Astrocyte (in vitro differentiated cells and primary cell): ENCODE measurements at regions not wholly inside any gene's neighbourhood (a gene's known extent, or its start where the extent isn't known, plus 50 kb on each side); places are given as distances from the start of the nearest gene placed in this dataset.

Experiments used
- DNase-seq: peaks from one replicate; pipeline ENCODE4 v3.0.0-alpha.2; 2010; ENCODE audit warnings: low read depth
- FAIRE-seq: peaks from 2 replicates; lab custom pipeline; 2011; peaks lifted over from hg19 to GRCh38; lab: Jason Lieb, UNC
- H2AFZ ChIP-seq: 2 replicates; pipeline ENCODE4 v1.6.0; 2012; ENCODE audit warnings: low read depth, low read length, inconsistent platforms
- H3K27ac ChIP-seq: 2 replicates; pipeline ENCODE4 v1.5.1; 2011; ENCODE audit warnings: low read depth, low read length, inconsistent platforms
- H3K27me3 ChIP-seq: 2 replicates; pipeline ENCODE4 v1.6.0; 2011; ENCODE audit warnings: low read length, inconsistent platforms; ENCODE audit not compliant: insufficient read depth
- H3K36me3 ChIP-seq: 2 replicates; pipeline ENCODE4 v1.5.1; 2011; ENCODE audit warnings: low read length, inconsistent platforms; ENCODE audit not compliant: insufficient read depth
- H3K4me1 ChIP-seq: 2 replicates; pipeline ENCODE4 v1.5.1; 2011; ENCODE audit warnings: low read length, inconsistent platforms; ENCODE audit not compliant: insufficient read depth
- H3K4me2 ChIP-seq: 2 replicates; pipeline ENCODE4 v1.6.0; 2012; ENCODE audit warnings: low read length, inconsistent platforms
- H3K4me3 ChIP-seq: 2 replicates; pipeline ENCODE4 v1.5.1; 2011; ENCODE audit warnings: low read depth, mild to moderate bottlenecking, low read length, inconsistent platforms; ENCODE audit not compliant: insufficient read depth
- H3K79me2 ChIP-seq: 2 replicates; pipeline ENCODE4 v1.6.0; 2012; ENCODE audit warnings: mild to moderate bottlenecking, low read length, inconsistent platforms; ENCODE audit not compliant: insufficient read depth
- H3K9ac ChIP-seq: 2 replicates; pipeline ENCODE4 v1.6.0; 2012; ENCODE audit warnings: mild to moderate bottlenecking, low read length, inconsistent platforms
- H3K9me3 ChIP-seq: 2 replicates; pipeline ENCODE4 v1.5.1; 2012; ENCODE audit warnings: low read depth, mild to moderate bottlenecking, low read length, inconsistent platforms; ENCODE audit not compliant: insufficient read depth
- H4K20me1 ChIP-seq: 2 replicates; pipeline ENCODE4 v1.6.0; 2012; ENCODE audit warnings: low read length, inconsistent platforms; ENCODE audit not compliant: insufficient read depth
- H3K27ac Mint-ChIP-seq: one replicate; pipeline ENCODE4 v1.8.0; 2021; ENCODE audit warnings: mild to moderate bottlenecking, mixed read lengths; ENCODE audit not compliant: unreplicated experiment
- H3K27me3 Mint-ChIP-seq: one replicate; pipeline ENCODE4 v1.8.0; 2021; ENCODE audit warnings: low read depth, mixed read lengths; ENCODE audit not compliant: unreplicated experiment
- H3K36me3 Mint-ChIP-seq: one replicate; pipeline ENCODE4 v1.8.0; 2021; ENCODE audit warnings: low read depth, mixed read lengths; ENCODE audit not compliant: unreplicated experiment
- H3K4me1 Mint-ChIP-seq: one replicate; pipeline ENCODE4 v1.8.0; 2021; ENCODE audit warnings: low read depth, mixed read lengths; ENCODE audit not compliant: unreplicated experiment
- H3K4me3 Mint-ChIP-seq: one replicate; pipeline ENCODE4 v1.8.0; 2021; ENCODE audit warnings: mild to moderate bottlenecking, moderate library complexity, mixed read lengths; ENCODE audit not compliant: unreplicated experiment
- H3K9me3 Mint-ChIP-seq: one replicate; pipeline ENCODE4 v1.8.0; 2021; ENCODE audit warnings: mild to moderate bottlenecking, mixed read lengths; ENCODE audit not compliant: unreplicated experiment
- CTCF ChIP-seq: IDR thresholded peaks from 2 replicates; pipeline ENCODE4 v1.5.1; 2011; ENCODE audit warnings: low read depth, mild to moderate bottlenecking, inconsistent platforms, low read length, moderate library complexity; ENCODE audit not compliant: insufficient read depth
- EZH2 ChIP-seq: IDR thresholded peaks from 2 replicates; pipeline ENCODE4 v1.6.1; 2012; ENCODE audit warnings: mild to moderate bottlenecking, low read length, inconsistent platforms; ENCODE audit not compliant: insufficient read depth

- Histone ChIP-seq H3K27ac (peak overlapping the region; percentile 58), H3K9me3 (no peaks in the 10 kb centered on the region), H3K9ac (peak overlapping the region; percentile 23), H3K27me3 (no peaks in the 10 kb centered on the region), H3K4me2 (no peak overlapping the region), H4K20me1 (no peaks in the 10 kb centered on the region), H3K79me2 (no peaks in the 10 kb centered on the region), H3K36me3 (no peaks in the 10 kb centered on the region), H3K4me3 (no peak overlapping the region), H3K4me1 (peaks cover 20% of the 10 kb centered on the region), H2AFZ (no peak overlapping the region)
- H3K4me1 Mint-ChIP-seq, result peaks cover 10% of the 10 kb centered on the region
- H3K27ac Mint-ChIP-seq, result no peak overlapping the region
- no peaks in the 10 kb centered on the region for H3K9me3 Mint-ChIP-seq
- peaks cover 15% of the 10 kb centered on the region for H3K27me3 Mint-ChIP-seq
- TF ChIP-seq EZH2 (no peak), CTCF (no peak)
- no peaks in the 10 kb centered on the region for H3K36me3 Mint-ChIP-seq
- no peak for FAIRE-seq
- no peak overlapping the region for H3K4me3 Mint-ChIP-seq
- DNase-seq, result no peak
These were observed 100.8 kb downstream of the CEBPB start for GRCh38 chr20:50291254-50292078.

- no peaks in the 10 kb centered on the region for H3K27me3 ChIP-seq
- H3K36me3 ChIP-seq, result no peaks in the 10 kb centered on the region
- H3K4me2 ChIP-seq, result peak overlapping the region; percentile 17
- no peaks in the 10 kb centered on the region for H3K79me2 ChIP-seq
- DNase-seq (no peak), FAIRE-seq (no peak)
- no peaks in the 10 kb centered on the region for H4K20me1 ChIP-seq
- Mint-ChIP-seq H3K9me3 (no peaks in the 10 kb centered on the region), H3K36me3 (no peaks in the 10 kb centered on the region), H3K4me3 (no peak overlapping the region), H3K27me3 (peaks cover 15% of the 10 kb centered on the region), H3K27ac (no peak overlapping the region), H3K4me1 (peaks cover 4% of the 10 kb centered on the region)
- no peak overlapping the region for H3K4me3 ChIP-seq
- peak overlapping the region; percentile 23 for H3K9ac ChIP-seq
- no peaks in the 10 kb centered on the region for H3K9me3 ChIP-seq
- peak overlapping the region; percentile 58 for H3K27ac ChIP-seq
- TF ChIP-seq EZH2 (no peak), CTCF (no peak)
- peaks cover 13% of the 10 kb centered on the region for H3K4me1 ChIP-seq
- peak overlapping the region; percentile 18 for H2AFZ ChIP-seq
These were observed 101.5 kb downstream of the CEBPB start for GRCh38 chr20:50292079-50292590.
